22Rv1 (cell line): ENCODE measurements at regions not wholly inside any gene's neighbourhood (a gene's known extent, or its start where the extent isn't known, plus 50 kb on each side); places are given as distances from the start of the nearest gene placed in this dataset.

Source experiments
- ZFX ChIP-seq: fragments of 450-650 bp; IDR thresholded peaks from 2 replicates; pipeline ENCODE4 v1.6.1; 2017; ENCODE audit warnings: antibody characterized with exemption, borderline replicate concordance
- TF ChIP-seq, protein P1 (sequence below): fragments of 450-650 bp; IDR thresholded peaks from 2 replicates; pipeline ENCODE4 v1.5.1; 2017; ENCODE audit warnings: mild to moderate bottlenecking

DNA sequence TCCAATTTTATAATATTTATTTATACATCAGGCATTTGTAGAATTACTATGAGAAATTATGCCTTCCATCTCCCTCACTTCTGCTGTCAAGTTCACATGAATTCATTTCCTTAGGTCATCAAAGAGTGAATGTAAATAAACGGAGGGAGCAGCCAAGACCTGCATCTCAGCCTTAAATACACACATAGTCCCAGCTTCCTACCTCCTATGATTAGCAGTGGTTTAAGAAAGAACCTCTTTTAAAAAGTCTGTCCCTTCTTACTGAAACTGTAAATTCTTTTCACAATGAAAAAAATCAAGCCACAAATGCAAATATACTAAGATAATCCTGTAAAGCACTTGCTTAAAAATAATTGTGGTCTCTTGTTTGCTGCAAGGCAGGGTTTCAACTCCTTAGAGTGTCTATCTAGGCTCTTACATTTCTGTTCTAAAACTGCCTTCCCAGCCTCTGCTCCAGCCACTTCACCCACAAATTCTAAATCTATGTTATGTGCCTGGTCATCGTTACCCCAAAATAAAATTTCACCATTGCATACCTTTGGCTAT is 532.7 kb upstream of the FSHR start:
- TF ChIP-seq, protein P1, sequence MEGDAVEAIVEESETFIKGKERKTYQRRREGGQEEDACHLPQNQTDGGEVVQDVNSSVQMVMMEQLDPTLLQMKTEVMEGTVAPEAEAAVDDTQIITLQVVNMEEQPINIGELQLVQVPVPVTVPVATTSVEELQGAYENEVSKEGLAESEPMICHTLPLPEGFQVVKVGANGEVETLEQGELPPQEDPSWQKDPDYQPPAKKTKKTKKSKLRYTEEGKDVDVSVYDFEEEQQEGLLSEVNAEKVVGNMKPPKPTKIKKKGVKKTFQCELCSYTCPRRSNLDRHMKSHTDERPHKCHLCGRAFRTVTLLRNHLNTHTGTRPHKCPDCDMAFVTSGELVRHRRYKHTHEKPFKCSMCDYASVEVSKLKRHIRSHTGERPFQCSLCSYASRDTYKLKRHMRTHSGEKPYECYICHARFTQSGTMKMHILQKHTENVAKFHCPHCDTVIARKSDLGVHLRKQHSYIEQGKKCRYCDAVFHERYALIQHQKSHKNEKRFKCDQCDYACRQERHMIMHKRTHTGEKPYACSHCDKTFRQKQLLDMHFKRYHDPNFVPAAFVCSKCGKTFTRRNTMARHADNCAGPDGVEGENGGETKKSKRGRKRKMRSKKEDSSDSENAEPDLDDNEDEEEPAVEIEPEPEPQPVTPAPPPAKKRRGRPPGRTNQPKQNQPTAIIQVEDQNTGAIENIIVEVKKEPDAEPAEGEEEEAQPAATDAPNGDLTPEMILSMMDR = no peak
- no peak for TF ChIP-seq ZFX
